ENCODE measurements at regions not wholly inside any gene's neighbourhood (a gene's known extent, or its start where the extent isn't known, plus 50 kb on each side); places are given as distances from the start of the nearest gene placed in this dataset.

- no peak overlapping the region for H3K4me3 Mint-ChIP-seq
- H3K27me3 Mint-ChIP-seq (ENCODE audit: low read depth in 3 of 3): peaks cover 0 to 6% (median 2%) of the 10 kb centered on the region in 3 donors
- H3K27ac Mint-ChIP-seq: no peak overlapping the region
- no peaks in the 10 kb centered on the region for H3K4me1 Mint-ChIP-seq
- no peaks in the 10 kb centered on the region for H3K9me3 Mint-ChIP-seq
- no peaks in the 10 kb centered on the region for H3K36me3 Mint-ChIP-seq
- DNase-seq: no peak
These were observed 190.6 kb downstream of the HERPUD2 start for GRCh38 chr7:35504365-35504764.

GRCh38 chr7:35501681-35502080 lies 193.3 kb downstream of the HERPUD2 start:
- Mint-ChIP-seq H3K27ac (no peak overlapping the region), H3K4me3 (no peak overlapping the region), H3K27me3 (ENCODE audit: low read depth in 3 of 3) (peaks cover 1 to 7% (median 3%) of the 10 kb centered on the region in 3 donors), H3K36me3 (no peaks in the 10 kb centered on the region), H3K4me1 (no peaks in the 10 kb centered on the region), H3K9me3 (no peaks in the 10 kb centered on the region)
- DNase-seq: no peak

GRCh38 chr7:35499226-35499625 lies 195.7 kb downstream of the HERPUD2 start:
- Mint-ChIP-seq H3K36me3 (no peaks in the 10 kb centered on the region), H3K4me3 (no peak overlapping the region), H3K27me3 (ENCODE audit: low read depth in 3 of 3) (peaks cover 1 to 7% (median 7%) of the 10 kb centered on the region in 3 donors), H3K27ac (no peak overlapping the region), H3K9me3 (no peaks in the 10 kb centered on the region), H3K4me1 (no peaks in the 10 kb centered on the region)
- DNase-seq: no peak

GRCh38 chr7:35498416-35498815 lies 196.5 kb downstream of the HERPUD2 start:
- no peak overlapping the region for H3K27ac Mint-ChIP-seq
- no peaks in the 10 kb centered on the region for H3K4me1 Mint-ChIP-seq
- no peak overlapping the region for H3K4me3 Mint-ChIP-seq

GRCh38 chr7:35495844-35496243 lies 199.1 kb downstream of the HERPUD2 start:
- Mint-ChIP-seq H3K4me3 (no peak overlapping the region), H3K9me3 (no peaks in the 10 kb centered on the region), H3K36me3 (no peaks in the 10 kb centered on the region), H3K4me1 (no peaks in the 10 kb centered on the region), H3K27ac (no peak overlapping the region), H3K27me3 (ENCODE audit: low read depth in 3 of 3) (peaks cover 1 to 7% (median 4%) of the 10 kb centered on the region in 3 donors)
- no peak for DNase-seq

More at GRCh38 chr7:35498416-35498815, 196.5 kb downstream of the HERPUD2 start:
- Mint-ChIP-seq H3K36me3 (no peaks in the 10 kb centered on the region), H3K27me3 (ENCODE audit: low read depth in 3 of 3) (peaks cover 1 to 7% (median 4%) of the 10 kb centered on the region in 3 donors), H3K9me3 (no peaks in the 10 kb centered on the region)
- no peak for DNase-seq

- Mint-ChIP-seq H3K36me3 (no peaks in the 10 kb centered on the region), H3K4me3 (no peak overlapping the region), H3K9me3 (no peaks in the 10 kb centered on the region), H3K27me3 (ENCODE audit: low read depth in 3 of 3) (peaks cover 1 to 7% (median 4%) of the 10 kb centered on the region in 3 donors), H3K27ac (no peak overlapping the region), H3K4me1 (no peaks in the 10 kb centered on the region)
- no peak for DNase-seq
These were observed 199.6 kb downstream of the HERPUD2 start for GRCh38 chr7:35495377-35495776.

- Mint-ChIP-seq H3K27me3 (ENCODE audit: low read depth in 3 of 3) (peaks cover 1 to 7% (median 4%) of the 10 kb centered on the region in 3 donors), H3K9me3 (no peaks in the 10 kb centered on the region), H3K36me3 (no peaks in the 10 kb centered on the region), H3K4me1 (no peaks in the 10 kb centered on the region), H3K27ac (no peak overlapping the region), H3K4me3 (no peak overlapping the region)
- DNase-seq: no peak
These were observed 200.5 kb downstream of the HERPUD2 start for GRCh38 chr7:35494407-35494806.

- Mint-ChIP-seq H3K27me3 (ENCODE audit: low read depth in 3 of 3) (peaks cover 0 to 9% (median 4%) of the 10 kb centered on the region in 3 donors), H3K4me3 (no peak overlapping the region), H3K9me3 (peaks cover 0 to 2% (median 0%) of the 10 kb centered on the region in 6 donors), H3K4me1 (no peaks in the 10 kb centered on the region), H3K27ac (no peak overlapping the region), H3K36me3 (no peaks in the 10 kb centered on the region)
- DNase-seq: no peak
These were observed 202.3 kb downstream of the HERPUD2 start for GRCh38 chr7:35492451-35493175.

- Mint-ChIP-seq H3K4me1 (no peaks in the 10 kb centered on the region), H3K36me3 (no peaks in the 10 kb centered on the region), H3K4me3 (no peak overlapping the region), H3K9me3 (peaks cover 0 to 2% (median 0%) of the 10 kb centered on the region in 6 donors), H3K27me3 (ENCODE audit: low read depth in 3 of 3) (peaks cover 0 to 7% (median 0%) of the 10 kb centered on the region in 3 donors), H3K27ac (no peak overlapping the region)
- DNase-seq: no peak
These were observed 203.7 kb downstream of the HERPUD2 start for GRCh38 chr7:35491233-35491632.

- H3K4me1 Mint-ChIP-seq: no peaks in the 10 kb centered on the region
- H3K4me3 Mint-ChIP-seq: no peak overlapping the region
- peaks cover 0 to 7% (median 0%) of the 10 kb centered on the region in 3 donors for H3K27me3 Mint-ChIP-seq (ENCODE audit: low read depth in 3 of 3)
- peaks cover 0 to 2% (median 0%) of the 10 kb centered on the region in 6 donors for H3K9me3 Mint-ChIP-seq
- no peak for DNase-seq
- peak overlapping the region in 1 of 6 donors; percentile 69 for H3K27ac Mint-ChIP-seq
- H3K36me3 Mint-ChIP-seq: no peaks in the 10 kb centered on the region
These were observed 207.1 kb downstream of the HERPUD2 start for GRCh38 chr7:35487841-35488240.

- Mint-ChIP-seq H3K4me1 (no peaks in the 10 kb centered on the region), H3K27me3 (ENCODE audit: low read depth in 3 of 3) (peaks cover 0 to 7% (median 0%) of the 10 kb centered on the region in 3 donors), H3K4me3 (no peak overlapping the region), H3K27ac (peak overlapping the region in 1 of 6 donors; percentile 69), H3K9me3 (peaks cover 0 to 2% (median 0%) of the 10 kb centered on the region in 6 donors), H3K36me3 (no peaks in the 10 kb centered on the region)
- DNase-seq: no peak
These were observed 207.5 kb downstream of the HERPUD2 start for GRCh38 chr7:35487402-35487801.

GRCh38 chr7:35485436-35485835 lies 209.5 kb downstream of the HERPUD2 start:
- Mint-ChIP-seq H3K27me3 (ENCODE audit: low read depth in 3 of 3) (peaks cover 2 to 15% (median 2%) of the 10 kb centered on the region in 3 donors), H3K36me3 (no peaks in the 10 kb centered on the region), H3K9me3 (peaks cover 0 to 2% (median 0%) of the 10 kb centered on the region in 6 donors), H3K4me1 (no peaks in the 10 kb centered on the region), H3K27ac (no peak overlapping the region), H3K4me3 (no peak overlapping the region)
- no peak for DNase-seq

- no peak for DNase-seq
- Mint-ChIP-seq H3K9me3 (peaks cover 0 to 2% (median 0%) of the 10 kb centered on the region in 6 donors), H3K27me3 (ENCODE audit: low read depth in 3 of 3) (peaks cover 2 to 15% (median 3%) of the 10 kb centered on the region in 3 donors), H3K27ac (no peak overlapping the region), H3K4me3 (no peak overlapping the region), H3K36me3 (no peaks in the 10 kb centered on the region), H3K4me1 (no peaks in the 10 kb centered on the region)
These were observed 211.4 kb downstream of the HERPUD2 start for GRCh38 chr7:35483568-35483967.

- Mint-ChIP-seq H3K36me3 (no peaks in the 10 kb centered on the region), H3K4me3 (no peak overlapping the region), H3K9me3 (peaks cover 2 to 12% (median 7%) of the 10 kb centered on the region in 6 donors), H3K27ac (no peak overlapping the region), H3K4me1 (no peaks in the 10 kb centered on the region), H3K27me3 (ENCODE audit: low read depth in 3 of 3) (peaks cover 7 to 17% (median 8%) of the 10 kb centered on the region in 3 donors)
- DNase-seq: no peak
These were observed 212.7 kb downstream of the HERPUD2 start for GRCh38 chr7:35482231-35482630.

- Mint-ChIP-seq H3K9me3 (peaks cover 4 to 24% (median 8%) of the 10 kb centered on the region in 6 donors), H3K36me3 (no peaks in the 10 kb centered on the region), H3K4me3 (no peak overlapping the region), H3K27ac (no peak overlapping the region), H3K27me3 (ENCODE audit: low read depth in 3 of 3) (peaks cover 8 to 17% (median 8%) of the 10 kb centered on the region in 3 donors), H3K4me1 (no peaks in the 10 kb centered on the region)
- no peak for DNase-seq
These were observed 214.1 kb downstream of the HERPUD2 start for GRCh38 chr7:35480806-35481205.
